ENCODE measurements at regions not wholly inside any gene's neighbourhood (a gene's known extent, or its start where the extent isn't known, plus 50 kb on each side); places are given as distances from the start of the nearest gene placed in this dataset.
"Not testable (repeated sequence)": the region's sequence is repeated elsewhere in the genome, so short reads cannot be mapped to it uniquely, and the experiment has no call there.

DNA sequence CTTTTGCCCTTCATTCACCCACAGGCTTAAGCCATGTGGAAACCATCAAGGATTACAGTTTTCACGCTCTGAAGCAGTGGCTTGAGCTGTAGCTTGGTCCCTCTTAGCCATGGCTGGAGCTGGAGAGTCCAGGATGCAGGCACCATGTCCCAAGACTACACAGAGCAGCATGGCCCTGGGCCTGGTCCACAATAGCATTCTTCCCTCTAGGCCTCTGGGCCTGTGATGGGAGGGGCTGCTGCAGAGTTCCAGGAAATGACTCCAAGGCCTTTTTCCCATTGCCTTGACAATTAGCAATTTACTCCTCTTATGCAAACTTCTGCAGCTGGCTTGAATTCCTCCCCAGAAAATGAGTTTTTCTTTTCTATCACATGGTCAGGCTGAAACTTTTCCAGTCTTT is 211.3 kb downstream of the RERGL start:
- no peaks in the 10 kb centered on the region for H4K20me1 ChIP-seq (ENCODE audit: low read depth, low read length)
- TF ChIP-seq, protein P1, sequence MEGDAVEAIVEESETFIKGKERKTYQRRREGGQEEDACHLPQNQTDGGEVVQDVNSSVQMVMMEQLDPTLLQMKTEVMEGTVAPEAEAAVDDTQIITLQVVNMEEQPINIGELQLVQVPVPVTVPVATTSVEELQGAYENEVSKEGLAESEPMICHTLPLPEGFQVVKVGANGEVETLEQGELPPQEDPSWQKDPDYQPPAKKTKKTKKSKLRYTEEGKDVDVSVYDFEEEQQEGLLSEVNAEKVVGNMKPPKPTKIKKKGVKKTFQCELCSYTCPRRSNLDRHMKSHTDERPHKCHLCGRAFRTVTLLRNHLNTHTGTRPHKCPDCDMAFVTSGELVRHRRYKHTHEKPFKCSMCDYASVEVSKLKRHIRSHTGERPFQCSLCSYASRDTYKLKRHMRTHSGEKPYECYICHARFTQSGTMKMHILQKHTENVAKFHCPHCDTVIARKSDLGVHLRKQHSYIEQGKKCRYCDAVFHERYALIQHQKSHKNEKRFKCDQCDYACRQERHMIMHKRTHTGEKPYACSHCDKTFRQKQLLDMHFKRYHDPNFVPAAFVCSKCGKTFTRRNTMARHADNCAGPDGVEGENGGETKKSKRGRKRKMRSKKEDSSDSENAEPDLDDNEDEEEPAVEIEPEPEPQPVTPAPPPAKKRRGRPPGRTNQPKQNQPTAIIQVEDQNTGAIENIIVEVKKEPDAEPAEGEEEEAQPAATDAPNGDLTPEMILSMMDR (IDR thresholded peaks at IDR 0.05; ENCODE audit: insufficient read depth, low read length, poor library complexity, severe bottlenecking), result no peak
- no peak for TF ChIP-seq EZH2phosphoT487 (conservative IDR thresholded peaks at IDR 0.05; ENCODE audit: low read length)
- H3K4me2 ChIP-seq (ENCODE audit: low read depth, low read length, poor library complexity, severe bottlenecking), result no peak overlapping the region
- H2AFZ ChIP-seq (ENCODE audit: low read depth, low read length, severe bottlenecking), result no peak overlapping the region
- no peaks in the 10 kb centered on the region for H3K9me3 ChIP-seq (ENCODE audit: insufficient read depth, low read length)
- no peak overlapping the region for H3K4me3 ChIP-seq (ENCODE audit: insufficient read depth, low read length, poor library complexity, severe bottlenecking)
- H3K27ac ChIP-seq (ENCODE audit: low read depth, low read length), result no peak overlapping the region
- H3K9ac ChIP-seq (ENCODE audit: low read length), result no peak overlapping the region
- no peaks in the 10 kb centered on the region for H3K36me3 ChIP-seq (ENCODE audit: low read length)
- no peaks in the 10 kb centered on the region for H3K79me2 ChIP-seq (ENCODE audit: insufficient read depth, low read length)
- no peaks in the 10 kb centered on the region for H3K27me3 ChIP-seq (ENCODE audit: low read length)
- H3K9me2 ChIP-seq (replicated peaks; ENCODE audit: insufficient read depth, low read length), result no peaks in the 10 kb centered on the region; the same call in 1 of the 2 replicates
- no peaks in the 10 kb centered on the region for H3F3A ChIP-seq (ENCODE audit: insufficient read depth)

DNA sequence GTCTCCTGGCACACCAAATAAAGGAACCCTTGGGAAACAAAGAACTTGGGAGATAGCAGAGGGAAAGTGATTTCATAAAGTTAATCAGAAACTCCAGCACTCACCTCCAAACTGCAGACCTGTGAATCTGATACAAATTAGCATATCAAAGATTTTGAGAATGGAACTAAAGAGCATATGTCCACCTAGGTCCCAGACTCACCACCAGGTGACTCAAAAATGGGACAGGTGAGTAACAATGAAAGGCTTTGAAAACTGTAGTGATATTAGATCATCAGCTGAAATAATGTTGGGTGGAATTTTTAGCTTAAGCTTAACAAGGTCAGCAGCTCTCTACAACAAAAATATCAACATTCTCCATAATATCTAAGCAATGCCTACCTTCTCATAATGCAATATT is 214.8 kb downstream of the RERGL start:
- Histone ChIP-seq H3K4me3 (ENCODE audit: insufficient read depth, low read length, poor library complexity, severe bottlenecking) (no peak overlapping the region), H3K27me3 (ENCODE audit: low read length) (no peaks in the 10 kb centered on the region), H3K4me2 (ENCODE audit: low read depth, low read length, poor library complexity, severe bottlenecking) (no peak overlapping the region), H3K27ac (ENCODE audit: low read depth, low read length) (no peak overlapping the region), H2AFZ (ENCODE audit: low read depth, low read length, severe bottlenecking) (no peak overlapping the region), H3F3A (ENCODE audit: insufficient read depth) (no peaks in the 10 kb centered on the region), H3K9ac (ENCODE audit: low read length) (no peak overlapping the region), H4K20me1 (ENCODE audit: low read depth, low read length) (no peaks in the 10 kb centered on the region), H3K9me3 (ENCODE audit: insufficient read depth, low read length) (no peaks in the 10 kb centered on the region), H3K36me3 (ENCODE audit: low read length) (no peaks in the 10 kb centered on the region), H3K79me2 (ENCODE audit: insufficient read depth, low read length) (no peaks in the 10 kb centered on the region), H3K9me2 (replicated peaks; ENCODE audit: insufficient read depth, low read length) (no peaks in the 10 kb centered on the region; the same call in 1 of the 2 replicates)
- no peak for TF ChIP-seq EZH2phosphoT487 (conservative IDR thresholded peaks at IDR 0.05; ENCODE audit: low read length)
- TF ChIP-seq, protein P1 (IDR thresholded peaks at IDR 0.05; ENCODE audit: insufficient read depth, low read length, poor library complexity, severe bottlenecking), result no peak

DNA sequence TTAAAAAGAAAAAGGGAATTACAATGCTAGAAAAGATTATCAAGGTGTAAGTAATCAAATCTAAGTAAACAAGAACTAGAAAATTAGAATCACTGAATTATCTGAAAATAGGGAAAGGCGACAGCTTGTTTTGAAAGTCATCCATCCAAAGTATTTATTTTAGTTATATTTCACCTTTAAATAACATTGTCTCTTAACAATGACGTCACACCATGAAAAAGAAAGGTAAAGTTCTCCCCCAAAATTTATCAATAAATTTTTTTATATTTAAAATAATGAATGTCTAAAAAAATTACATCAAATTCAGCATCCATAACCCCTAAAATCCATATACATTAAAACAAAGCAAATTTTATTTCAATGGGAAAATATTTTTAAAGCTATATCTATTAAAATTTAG is 223.2 kb downstream of the RERGL start:
- TF ChIP-seq, protein P1 (IDR thresholded peaks at IDR 0.05; ENCODE audit: insufficient read depth, low read length, poor library complexity, severe bottlenecking), result no peak
- TF ChIP-seq EZH2phosphoT487 (conservative IDR thresholded peaks at IDR 0.05; ENCODE audit: low read length), result no peak
- Histone ChIP-seq H3K9ac (ENCODE audit: low read length) (no peak overlapping the region), H3K79me2 (ENCODE audit: insufficient read depth, low read length) (no peaks in the 10 kb centered on the region), H3K9me3 (ENCODE audit: insufficient read depth, low read length) (no peaks in the 10 kb centered on the region), H3K9me2 (replicated peaks; ENCODE audit: insufficient read depth, low read length) (no peaks in the 10 kb centered on the region), H3K4me3 (ENCODE audit: insufficient read depth, low read length, poor library complexity, severe bottlenecking) (no peak overlapping the region), H3F3A (ENCODE audit: insufficient read depth) (no peaks in the 10 kb centered on the region), H3K36me3 (ENCODE audit: low read length) (no peaks in the 10 kb centered on the region), H4K20me1 (ENCODE audit: low read depth, low read length) (no peaks in the 10 kb centered on the region), H3K4me2 (ENCODE audit: low read depth, low read length, poor library complexity, severe bottlenecking) (no peak overlapping the region), H3K27me3 (ENCODE audit: low read length) (no peaks in the 10 kb centered on the region), H2AFZ (ENCODE audit: low read depth, low read length, severe bottlenecking) (no peak overlapping the region), H3K27ac (ENCODE audit: low read depth, low read length) (no peak overlapping the region)

DNA sequence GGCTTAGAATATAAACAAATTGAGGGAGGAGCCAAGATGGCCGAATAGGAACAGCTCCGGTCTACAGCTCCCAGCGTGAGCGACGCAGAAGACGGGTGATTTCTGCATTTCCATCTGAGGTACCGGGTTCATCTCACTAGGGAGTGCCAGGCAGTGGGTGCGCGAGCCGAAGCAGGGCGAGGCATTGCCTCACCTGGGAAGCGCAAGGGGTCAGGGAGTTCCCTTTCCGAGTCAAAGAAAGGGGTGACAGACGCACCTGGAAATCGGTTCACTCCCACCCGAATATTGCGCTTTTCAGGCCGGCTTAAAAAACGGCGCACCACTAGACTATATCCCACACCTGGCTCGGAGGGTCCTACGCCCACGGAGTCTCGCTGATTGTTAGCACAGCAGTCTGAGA is 234.4 kb downstream of the RERGL start:
- H3K36me3 ChIP-seq (ENCODE audit: low read length); H3K27me3 ChIP-seq (ENCODE audit: low read length); H3K27ac ChIP-seq (ENCODE audit: low read depth, low read length); H2AFZ ChIP-seq (ENCODE audit: low read depth, low read length, severe bottlenecking); H3K4me2 ChIP-seq (ENCODE audit: low read depth, low read length, poor library complexity, severe bottlenecking); H4K20me1 ChIP-seq (ENCODE audit: low read depth, low read length); H3K9me3 ChIP-seq (ENCODE audit: insufficient read depth, low read length); H3K79me2 ChIP-seq (ENCODE audit: insufficient read depth, low read length); H3F3A ChIP-seq (ENCODE audit: insufficient read depth); H3K9me2 ChIP-seq (replicated peaks; ENCODE audit: insufficient read depth, low read length); H3K4me3 ChIP-seq (ENCODE audit: insufficient read depth, low read length, poor library complexity, severe bottlenecking); H3K9ac ChIP-seq (ENCODE audit: low read length): not testable (repeated sequence)

All from SU-DHL-6 (cell line).